SK-N-SH (cell line): ENCODE measurements at regions not wholly inside any gene's neighbourhood (a gene's known extent, or its start where the extent isn't known, plus 50 kb on each side); places are given as distances from the start of the nearest gene placed in this dataset.

ENCODE experiments used
- CTCF ChIA-PET: fragments of 300-600, 350-600 bp; formaldehyde crosslinking; extraction: SDS; loops from one replicate; lab custom pipeline; 2021; lab: Yijun Ruan, JAX
- POLR2A ChIA-PET: fragments of 350-600 bp; sonication (Branson Sonifier 250); formaldehyde crosslinking; extraction: SDS; loops from one replicate; lab custom pipeline; 2020; ENCODE audit warnings: antibody characterized with exemption, inconsistent platforms; lab: Yijun Ruan, JAX
- DNase-seq: peaks from one replicate; pipeline ENCODE4 v3.0.0; 2012
- H2AFZ ChIP-seq: fragments of 200-600 bp; sonication (generic); 2 replicates; pipeline ENCODE4 v1.8.1; 2016; ENCODE audit warnings: antibody characterized with exemption, mild to moderate bottlenecking, low read depth
- H3F3A ChIP-seq: fragments of 200-600 bp; sonication (generic); replicated peaks from 2 replicates; pipeline ENCODE3; 2016; ENCODE audit warnings: antibody characterized with exemption, mild to moderate bottlenecking; ENCODE audit not compliant: insufficient read depth
- H3K27ac ChIP-seq, 2 experiments: fragments of 200-500 bp in 1 of 2; fragments of 200-600 bp in 1 of 2; sonication (Bioruptor generic) in 1 of 2; sonication (generic), shearing (Covaris generic) in 1 of 2; 2 replicates each; pipeline versions ENCODE4 v1.5.1 to v1.6.1; 2014 to 2016; ENCODE audit warnings: low read depth in 2 of 2, inconsistent platforms in 1 of 2, low read length in 1 of 2, mild to moderate bottlenecking in 1 of 2, mixed read lengths in 1 of 2
- H3K27me3 ChIP-seq: fragments of 200-600 bp; sonication (generic), shearing (Covaris generic); 2 replicates; pipeline ENCODE4 v1.6.1; 2016; ENCODE audit warnings: mixed run types; ENCODE audit not compliant: insufficient read depth
- H3K36me3 ChIP-seq, 2 experiments: fragments of 200-500 bp in 1 of 2; fragments of 200-600 bp in 1 of 2; sonication (Bioruptor generic) in 1 of 2; sonication (generic) in 1 of 2; replicated peaks in 1 of 2; 2 replicates each; pipeline versions ENCODE3 to v1.5.1; 2014 to 2016; ENCODE audit warnings: low read length in 1 of 2, mild to moderate bottlenecking in 1 of 2; ENCODE audit not compliant: insufficient read depth in 2 of 2, control insufficient read depth in 1 of 2
- H3K4me1 ChIP-seq, 2 experiments: fragments of 200-500 bp in 1 of 2; fragments of 200-600 bp in 1 of 2; sonication (Bioruptor generic) in 1 of 2; sonication (generic), shearing (Covaris generic) in 1 of 2; 2 replicates each; pipeline versions ENCODE4 v1.5.1 to v1.6.1; 2014 to 2016; ENCODE audit warnings: low read depth in 1 of 2, low read length in 1 of 2, mixed run types in 1 of 2; ENCODE audit not compliant: insufficient read depth in 2 of 2, control insufficient read depth in 1 of 2
- H3K4me2 ChIP-seq: fragments of 200-600 bp; sonication (generic), shearing (Covaris generic); 2 replicates; pipeline ENCODE4 v1.6.1; 2017; ENCODE audit warnings: mixed run types
- H3K4me3 ChIP-seq, 2 experiments: fragments of 200-500 bp in 1 of 2; fragments of 200-600 bp in 1 of 2; sonication (Bioruptor generic) in 1 of 2; sonication (generic), shearing (Covaris generic) in 1 of 2; 2 replicates each; pipeline versions ENCODE4 v1.5.1 to v1.8.1; 2014 to 2016; ENCODE audit warnings: low read depth in 2 of 2, inconsistent platforms in 1 of 2, low read length in 1 of 2, mild to moderate bottlenecking in 1 of 2, mixed read lengths in 1 of 2, moderate library complexity in 1 of 2
- H3K79me2 ChIP-seq: fragments of 200-600 bp; sonication (generic); 2 replicates; pipeline ENCODE4 v1.8.1; 2017; ENCODE audit warnings: mild to moderate bottlenecking; ENCODE audit not compliant: insufficient read depth
- H3K9ac ChIP-seq: fragments of 200-600 bp; sonication (generic); 2 replicates; pipeline ENCODE4 v1.6.1; 2017; ENCODE audit warnings: mixed run types
- H3K9me2 ChIP-seq: fragments of 200-600 bp; sonication (generic); 2 replicates; pipeline ENCODE4 v1.6.1; 2017; ENCODE audit warnings: mixed run types
- H3K9me3 ChIP-seq: fragments of 200-600 bp; sonication (generic); 2 replicates; pipeline ENCODE4 v1.6.1; 2017; ENCODE audit warnings: mixed run types, mild to moderate bottlenecking, moderate library complexity
- H4K20me1 ChIP-seq: fragments of 200-600 bp; sonication (generic); 2 replicates; pipeline ENCODE4 v1.6.1; 2017; ENCODE audit warnings: mild to moderate bottlenecking, mixed run types; ENCODE audit not compliant: insufficient read depth
- CTCF ChIP-seq: fragments of 200-600 bp; sonication (generic); IDR thresholded peaks from 2 replicates; pipeline ENCODE4 v1.6.1; 2017; ENCODE audit warnings: antibody characterized with exemption, mild to moderate bottlenecking, moderate library complexity
- EP300 ChIP-seq, 2 experiments: IDR thresholded peaks; 2 replicates each; pipeline versions ENCODE4 v1.4.0 to v1.6.1; 2012; ENCODE audit warnings: borderline replicate concordance in 1 of 2, low read depth in 1 of 2, low read length in 1 of 2
- EZH2phosphoT487 ChIP-seq: fragments of 200-600 bp; sonication (generic); IDR thresholded peaks from 2 replicates; pipeline ENCODE4 v1.6.1; 2017; ENCODE audit warnings: low read depth, mixed run types, mild to moderate bottlenecking, antibody characterized with exemption, moderate library complexity, borderline replicate concordance
- FOSL2 ChIP-seq: IDR thresholded peaks from 2 replicates; pipeline ENCODE4 v1.4.0; 2012; ENCODE audit warnings: low read depth, mild to moderate bottlenecking, moderate library complexity, borderline replicate concordance
- FOXJ3 ChIP-seq: sonication (generic); formaldehyde crosslinking; IDR thresholded peaks from 2 replicates; pipeline ENCODE4 v1.5.1; 2020; ENCODE audit warnings: mild to moderate bottlenecking, missing genetic modification reagents
- FOXM1 ChIP-seq: IDR thresholded peaks from 2 replicates; pipeline ENCODE4 v1.4.0; 2012; ENCODE audit warnings: low read depth, mild to moderate bottlenecking
- GABPA ChIP-seq: IDR thresholded peaks from 2 replicates; pipeline ENCODE4 v1.4.0; 2012; ENCODE audit warnings: low read depth, mild to moderate bottlenecking
- GATA2 ChIP-seq: sonication (generic); formaldehyde crosslinking; IDR thresholded peaks from 2 replicates; pipeline ENCODE4 v1.5.0; 2020; ENCODE audit warnings: mild to moderate bottlenecking, missing genetic modification reagents
- IRF3 ChIP-seq: fragments of 150-350 bp; IDR thresholded peaks from 2 replicates; pipeline ENCODE4 v1.6.1; 2016; ENCODE audit warnings: mild to moderate bottlenecking, low read depth, low read length
- MXI1 ChIP-seq: IDR thresholded peaks from 2 replicates; pipeline ENCODE4 v1.6.1; 2012; ENCODE audit warnings: mild to moderate bottlenecking, low read depth, low read length, improper control_type of control experiment
- RAD21 ChIP-seq: IDR thresholded peaks from 2 replicates; pipeline ENCODE4 v1.6.1; 2012; ENCODE audit warnings: mild to moderate bottlenecking, low read length
- RCOR1 ChIP-seq: fragments of 150-350 bp; IDR thresholded peaks from 2 replicates; pipeline ENCODE4 v1.6.1; 2017; ENCODE audit warnings: antibody characterized with exemption, low read length
- REST ChIP-seq: IDR thresholded peaks from 2 replicates; pipeline ENCODE4 v1.6.1; 2012; ENCODE audit warnings: mild to moderate bottlenecking, low read depth, low read length, moderate library complexity
- TEAD4 ChIP-seq: IDR thresholded peaks from 2 replicates; pipeline ENCODE4 v1.4.0; 2012; ENCODE audit warnings: mild to moderate bottlenecking, borderline replicate concordance; ENCODE audit not compliant: insufficient read depth
- YY1 ChIP-seq: IDR thresholded peaks from 2 replicates; pipeline ENCODE4 v1.4.0; 2012; ENCODE audit warnings: low read depth, mild to moderate bottlenecking
- ZBTB33 ChIP-seq: IDR thresholded peaks from 2 replicates; pipeline ENCODE4 v1.4.0; 2012; ENCODE audit warnings: low read depth, borderline replicate concordance
- WGBS: methylation state at CpG from one replicate; pipeline ENCODE4 v1.1.6; 2017; ENCODE audit warnings: low lambda C conversion rate; 5-methylcytosine and 5-hydroxymethylcytosine counted together

GRCh38 chr4:104616401-104616820 lies 121.7 kb upstream of the CXXC4 start:
- H3K27ac ChIP-seq: no peak overlapping the region
- no peaks in the 10 kb centered on the region for H3K36me3 ChIP-seq
- no peak overlapping the region for H3K4me2 ChIP-seq
- H3K4me3 ChIP-seq: no peak overlapping the region
- H3K9me3 ChIP-seq: no peaks in the 10 kb centered on the region
- DNase-seq: no peak
- H3K4me1 ChIP-seq: no peaks in the 10 kb centered on the region; a peak in 1 of 4 replicates
- no peak overlapping the region for H3K9ac ChIP-seq
- ChIA-PET CTCF (no interaction called here), POLR2A (no interaction called here)
- no peaks in the 10 kb centered on the region for H3F3A ChIP-seq
- no peaks in the 10 kb centered on the region for H3K27me3 ChIP-seq
- 17% methylated on average over 6 of the region's 6 CpGs for WGBS
- H3K9me2 ChIP-seq: no peaks in the 10 kb centered on the region
- no peak overlapping the region for H2AFZ ChIP-seq
- TF ChIP-seq RAD21: no peak
- TF ChIP-seq EP300 (IDR thresholded peaks at IDR 0.05; ENCODE audit: borderline replicate concordance in 1 of 2, low read depth in 1 of 2, low read length in 1 of 2): no peak
- TF ChIP-seq GABPA: no peak
- TF ChIP-seq TEAD4: no peak
- no peak for TF ChIP-seq ZBTB33
- no peaks in the 10 kb centered on the region for H3K79me2 ChIP-seq
- H4K20me1 ChIP-seq: no peaks in the 10 kb centered on the region

GRCh38 chr4:104625706-104626105 lies 131.0 kb upstream of the CXXC4 start:
- no peaks in the 10 kb centered on the region for H3K27me3 ChIP-seq
- H2AFZ ChIP-seq: no peak overlapping the region
- H3F3A ChIP-seq: no peaks in the 10 kb centered on the region
- no peak for DNase-seq
- H3K4me3 ChIP-seq: no peak overlapping the region
- no peaks in the 10 kb centered on the region for H3K79me2 ChIP-seq
- H3K4me1 ChIP-seq: no peaks in the 10 kb centered on the region
- H3K9me2 ChIP-seq: no peaks in the 10 kb centered on the region
- no peaks in the 10 kb centered on the region for H3K36me3 ChIP-seq
- no peaks in the 10 kb centered on the region for H3K9me3 ChIP-seq
- WGBS: 10% methylated on average over 1 of the region's 1 CpG
- TF ChIP-seq FOXJ3 (CRISPR knock-in tag): no peak
- TF ChIP-seq REST: no peak
- no peak for TF ChIP-seq MXI1
- no peak for TF ChIP-seq YY1
- no peak for TF ChIP-seq CTCF
- TF ChIP-seq FOSL2: no peak
- TF ChIP-seq EP300 (IDR thresholded peaks at IDR 0.05; ENCODE audit: borderline replicate concordance in 1 of 2, low read depth in 1 of 2, low read length in 1 of 2): no peak
- no peak for TF ChIP-seq RCOR1
- TF ChIP-seq GATA2 (CRISPR knock-in tag): no peak
- no peak for TF ChIP-seq IRF3
- no peak for TF ChIP-seq FOXM1
- TF ChIP-seq TEAD4: no peak
- no peak for TF ChIP-seq EZH2phosphoT487
- no peak overlapping the region for H3K4me2 ChIP-seq
- no peak overlapping the region for H3K9ac ChIP-seq
- H3K27ac ChIP-seq: no peak overlapping the region
- no peaks in the 10 kb centered on the region for H4K20me1 ChIP-seq
- POLR2A ChIA-PET: no interaction called here
- CTCF ChIA-PET: no interaction called here
